B cell (primary cell): ENCODE measurements at regions not wholly inside any gene's neighbourhood (a gene's known extent, or its start where the extent isn't known, plus 50 kb on each side); places are given as distances from the start of the nearest gene placed in this dataset.

Experiments
- ATAC-seq: fragments of 200-7000 bp; cut with Tn5 transposase; one replicate; pipeline ENCODE4 v1.10.0; 2021; ENCODE audit warnings: low read depth, mild to moderate bottlenecking, moderate number of reproducible peaks, moderate library complexity
- CTCF ChIA-PET: fragments of 350-600 bp; sonication (Branson Sonifier 250); formaldehyde crosslinking; loops from one replicate; lab custom pipeline; 2021; ENCODE audit warnings: antibody characterized with exemption, inconsistent platforms; lab: Charles Lee
- POLR2A ChIA-PET: fragments of 350-600 bp; sonication (Branson Sonifier 250); formaldehyde crosslinking; loops from one replicate; lab custom pipeline; 2021; ENCODE audit warnings: antibody characterized with exemption; lab: Charles Lee
- DNase-seq: peaks from one replicate; pipeline ENCODE4 v3.0.0; 2013
- H2AFZ ChIP-seq: 2 replicates; pipeline ENCODE4 v1.6.1; 2012; ENCODE audit warnings: mild to moderate bottlenecking, low read depth, low read length; ENCODE audit not compliant: insufficient read depth, poor library complexity, severe bottlenecking
- H3K27ac ChIP-seq, 2 donors: 1 replicate in 1 of 2; 2 replicates in 1 of 2; pipeline ENCODE4 v1.5.1; 2012 to 2013; ENCODE audit warnings: low read length in 2 of 2, mild to moderate bottlenecking in 2 of 2, moderate library complexity in 1 of 2
- H3K27me3 ChIP-seq, 4 experiments: fragments of 200-600 bp in 1 of 4; sonication (generic) in 1 of 4; replicated peaks in 1 of 4; 1 replicate in 2 of 4; 2 replicates in 2 of 4; pipeline versions ENCODE4 v1.6.1 to v1.7.0; 2013 to 2016; ENCODE audit warnings: low read length in 3 of 4, mild to moderate bottlenecking in 2 of 4, mixed read lengths in 1 of 4, moderate library complexity in 1 of 4; ENCODE audit not compliant: insufficient read depth in 4 of 4, control insufficient read depth in 3 of 4; ENCODE audit errors: control extremely low read depth in 1 of 4
- H3K36me3 ChIP-seq, 2 experiments: replicated peaks in 1 of 2; 1 replicate in 1 of 2; 2 replicates in 1 of 2; pipeline versions ENCODE4 v1.6.1 to v1.7.1; 2013; ENCODE audit warnings: low read length in 1 of 2; ENCODE audit not compliant: insufficient read depth in 2 of 2, control insufficient read depth in 1 of 2; ENCODE audit errors: control extremely low read depth in 1 of 2, extremely low read depth in 1 of 2
- H3K4me1 ChIP-seq, 2 donors: fragments of 200-600 bp in 1 of 2; sonication (generic) in 1 of 2; 1 replicate in 1 of 2; 2 replicates in 1 of 2; pipeline versions ENCODE4 v1.5.1 to v1.6.1; 2013 to 2017; ENCODE audit warnings: low read length in 2 of 2; ENCODE audit not compliant: control insufficient read depth in 2 of 2, insufficient read depth in 2 of 2
- H3K4me2 ChIP-seq: replicated peaks from 2 replicates; pipeline ENCODE3; 2012; ENCODE audit warnings: mild to moderate bottlenecking, low read depth, low read length; ENCODE audit not compliant: poor library complexity, severe bottlenecking
- H3K4me3 ChIP-seq, 5 experiments: fragments of 200-600 bp in 1 of 5; sonication (generic) in 1 of 5; 1 replicate in 3 of 5; 2 replicates in 2 of 5; pipeline versions ENCODE4 v1.5.1 to v1.7.0; 2011 to 2016; ENCODE audit warnings: low read length in 4 of 5, mild to moderate bottlenecking in 4 of 5, low read depth in 2 of 5, control low read depth in 1 of 5, moderate library complexity in 1 of 5; ENCODE audit not compliant: insufficient read depth in 1 of 5; ENCODE audit errors: control extremely low read depth in 1 of 5, extremely low read depth in 1 of 5
- H3K79me2 ChIP-seq: fragments of 200-600 bp; sonication (generic); one replicate; pipeline ENCODE4 v1.6.0; 2016; ENCODE audit warnings: low read length; ENCODE audit not compliant: control insufficient read depth, insufficient read depth
- H3K9ac ChIP-seq: fragments of 200-600 bp; sonication (generic); 2 replicates; pipeline ENCODE4 v1.6.1; 2017; ENCODE audit warnings: mild to moderate bottlenecking, low read length, moderate library complexity
- H3K9me3 ChIP-seq, 3 donors: one replicate each; pipeline versions ENCODE4 v1.6.1 to v1.7.1; 2013; ENCODE audit warnings: low read length in 2 of 3; ENCODE audit not compliant: control insufficient read depth in 2 of 3, insufficient read depth in 1 of 3; ENCODE audit errors: control extremely low read depth in 1 of 3
- H4K20me1 ChIP-seq: 2 replicates; pipeline ENCODE4 v1.6.0; 2012; ENCODE audit warnings: mild to moderate bottlenecking, low read length; ENCODE audit not compliant: insufficient read depth, control insufficient read depth, poor library complexity, severe bottlenecking
- H3K27ac Mint-ChIP-seq: one replicate; pipeline ENCODE4 v1.8.0; 2021; ENCODE audit warnings: mixed read lengths
- H3K27me3 Mint-ChIP-seq: one replicate; pipeline ENCODE4 v1.8.0; 2021; ENCODE audit warnings: mixed read lengths
- H3K4me1 Mint-ChIP-seq: one replicate; pipeline ENCODE4 v1.8.0; 2021; ENCODE audit warnings: mixed read lengths
- H3K4me3 Mint-ChIP-seq: one replicate; pipeline ENCODE4 v1.8.0; 2021; ENCODE audit warnings: mixed read lengths
- H3K9me3 Mint-ChIP-seq: one replicate; pipeline ENCODE4 v1.8.0; 2022; ENCODE audit warnings: mixed read lengths; ENCODE audit not compliant: insufficient read depth
- CTCF ChIP-seq: fragments of 200-600 bp; IDR thresholded peaks from one replicate; pipeline ENCODE4 v1.8.0; 2022; ENCODE audit warnings: antibody characterized with exemption, mild to moderate bottlenecking
- EZH2 ChIP-seq: IDR thresholded peaks from 2 replicates; pipeline ENCODE4 v1.6.1; 2012; ENCODE audit warnings: borderline replicate concordance, low read depth, mild to moderate bottlenecking, moderate library complexity, low read length; ENCODE audit not compliant: insufficient read depth, poor library complexity, severe bottlenecking
- WGBS: methylation state at CpG from one replicate; pipeline ENCODE4 v1.1.5; 2013; ENCODE audit warnings: missing lambda C conversion rate; ENCODE audit not compliant: insufficient coverage; 5-methylcytosine and 5-hydroxymethylcytosine counted together
- intact Hi-C: fragments of 100-400 bp; cut with micrococcal nuclease; formaldehyde crosslinking; loops from one replicate; pipeline ENCODE4 v1.10.0; 2022

GRCh38 chr15:87420017-87420416 is 836.5 kb downstream of the NTRK3 start:
- POLR2A ChIA-PET: no interaction called here
- TF ChIP-seq EZH2 (no peak), CTCF (no peak)
- Histone ChIP-seq H3K9me3 (peaks cover 0 to 2% (median 2%) of the 10 kb centered on the region in 3 donors), H4K20me1 (no peaks in the 10 kb centered on the region), H3K27ac (no peak overlapping the region), H3K4me2 (no peak overlapping the region), H3K27me3 (no peaks in the 10 kb centered on the region), H3K79me2 (no peaks in the 10 kb centered on the region), H3K4me3 (no peak overlapping the region), H3K4me1 (no peaks in the 10 kb centered on the region), H3K36me3 (no peaks in the 10 kb centered on the region), H3K9ac (no peak overlapping the region), H2AFZ (no peak overlapping the region)
- CTCF ChIA-PET: no interaction called here
- DNase-seq (no peak), ATAC-seq (no peak)
- intact Hi-C loops: no loop called here
- no CpG with 5 or more reads among the region's 2 CpGs for WGBS
- Mint-ChIP-seq H3K4me3 (no peak overlapping the region), H3K27me3 (no peaks in the 10 kb centered on the region), H3K4me1 (no peaks in the 10 kb centered on the region), H3K27ac (no peak overlapping the region), H3K9me3 (no peaks in the 10 kb centered on the region)

- Histone ChIP-seq H3K9ac (no peak overlapping the region), H3K36me3 (no peaks in the 10 kb centered on the region), H2AFZ (no peak overlapping the region), H4K20me1 (no peaks in the 10 kb centered on the region), H3K27me3 (no peaks in the 10 kb centered on the region), H3K9me3 (peaks cover 0 to 2% (median 2%) of the 10 kb centered on the region in 3 donors), H3K4me3 (no peak overlapping the region), H3K79me2 (no peaks in the 10 kb centered on the region), H3K4me2 (no peak overlapping the region), H3K27ac (no peak overlapping the region), H3K4me1 (no peaks in the 10 kb centered on the region)
- DNase-seq: no peak
- Mint-ChIP-seq H3K27ac (no peak overlapping the region), H3K4me3 (no peak overlapping the region), H3K9me3 (no peaks in the 10 kb centered on the region), H3K4me1 (no peaks in the 10 kb centered on the region), H3K27me3 (no peaks in the 10 kb centered on the region)
- TF ChIP-seq CTCF (no peak), EZH2 (no peak)
- ChIA-PET CTCF (no interaction called here), POLR2A (no interaction called here)
- intact Hi-C loops: no loop called here
- ATAC-seq: no peak
- WGBS: 89% methylated on average over 1 of the region's 1 CpG
Observed at GRCh38 chr15:87419344-87419743, 837.2 kb downstream of the NTRK3 start.
